ENCODE measurements at regions not wholly inside any gene's neighbourhood (a gene's known extent, or its start where the extent isn't known, plus 50 kb on each side); places are given as distances from the start of the nearest gene placed in this dataset.

GRCh38 chr4:117466388-117466787 lies 381.0 kb upstream of the TRAM1L1 start:
- no peak for TF ChIP-seq CTCF (IDR thresholded peaks at IDR 0.05 in 2 of 3, conservative IDR thresholded peaks at IDR 0.05 in 1 of 3; ENCODE audit: borderline replicate concordance in 1 of 3, insufficient read depth in 1 of 3, low read depth in 2 of 3, low read length in 2 of 3)
- no peak for TF ChIP-seq POLR2AphosphoS5 (IDR thresholded peaks at IDR 0.05; ENCODE audit: low read depth, low read length)
- no peak for TF ChIP-seq POLR2A (IDR thresholded peaks at IDR 0.05; ENCODE audit: borderline replicate concordance, extremely low read depth, insufficient read depth, insufficient read length)
- no peak for TF ChIP-seq EZH2phosphoT487 (IDR thresholded peaks at IDR 0.05; ENCODE audit: borderline replicate concordance)
- no peak for TF ChIP-seq RAD21 (IDR thresholded peaks at IDR 0.05; ENCODE audit: low read depth)
- TF ChIP-seq ATF3 (IDR thresholded peaks at IDR 0.05) = no peak
- TF ChIP-seq EZH2 (IDR thresholded peaks at IDR 0.05) = no peak
- TF ChIP-seq REST (IDR thresholded peaks at IDR 0.05; ENCODE audit: low read depth) = no peak
- no peak for TF ChIP-seq JUND (IDR thresholded peaks at IDR 0.05)
- no peak for TF ChIP-seq YY1 (IDR thresholded peaks at IDR 0.05; ENCODE audit: extremely low read depth, insufficient replicate concordance, low read depth, low read length)
- no peak for TF ChIP-seq MAX (IDR thresholded peaks at IDR 0.05)
- TF ChIP-seq TCF7L2 (IDR thresholded peaks at IDR 0.05; ENCODE audit: borderline replicate concordance, extremely low read depth, insufficient read depth, insufficient read length) = no peak
- TF ChIP-seq FOSL1 (IDR thresholded peaks at IDR 0.05; ENCODE audit: low read depth) = no peak

All from HCT116 (cell line).